Natural killer cell (primary cell): ENCODE measurements at regions not wholly inside any gene's neighbourhood (a gene's known extent, or its start where the extent isn't known, plus 50 kb on each side); places are given as distances from the start of the nearest gene placed in this dataset.

Experiments
- ATAC-seq, 3 donors: fragments of 150-1000 bp in 2 of 3; fragments of 200-7000 bp in 1 of 3; cut with Tn5 transposase; 1 replicate in 1 of 3; 2 replicates in 2 of 3; pipeline ENCODE4 v1.10.0; 2021; ENCODE audit warnings: mild to moderate bottlenecking in 2 of 3, moderate library complexity in 2 of 3
- DNase-seq, 2 donors: peaks; one replicate each; pipeline versions ENCODE4 v3.0.0 to v3.0.0-alpha.2; 2013 to 2021; ENCODE audit warnings: mixed read lengths in 1 of 2
- H3K27ac ChIP-seq: one replicate; pipeline ENCODE4 v1.5.1; 2013; ENCODE audit warnings: mild to moderate bottlenecking, low read length
- H3K27me3 ChIP-seq: one replicate; pipeline ENCODE4 v1.6.1; 2013; ENCODE audit warnings: low read length; ENCODE audit not compliant: control insufficient read depth, insufficient read depth
- H3K36me3 ChIP-seq: one replicate; pipeline ENCODE4 v1.6.1; 2013; ENCODE audit warnings: low read length; ENCODE audit not compliant: control insufficient read depth, insufficient read depth
- H3K4me1 ChIP-seq: one replicate; pipeline ENCODE4 v1.6.1; 2013; ENCODE audit warnings: low read length; ENCODE audit not compliant: control insufficient read depth, insufficient read depth
- H3K4me3 ChIP-seq: one replicate; pipeline ENCODE4 v1.5.1; 2013; ENCODE audit warnings: low read length
- H3K9me3 ChIP-seq: one replicate; pipeline ENCODE4 v1.6.1; 2013; ENCODE audit warnings: low read length; ENCODE audit not compliant: control insufficient read depth, insufficient read depth
- H3K27ac Mint-ChIP-seq, 2 donors: one replicate each; pipeline ENCODE4 v1.8.0; 2022; ENCODE audit warnings: mild to moderate bottlenecking in 2 of 2, mixed read lengths in 2 of 2, moderate library complexity in 1 of 2
- H3K27me3 Mint-ChIP-seq, 2 donors: one replicate each; pipeline ENCODE4 v1.8.0; 2022; ENCODE audit warnings: low read depth in 2 of 2, mixed read lengths in 2 of 2
- H3K36me3 Mint-ChIP-seq: one replicate; pipeline ENCODE4 v1.8.0; 2022; ENCODE audit warnings: mixed read lengths
- H3K4me1 Mint-ChIP-seq, 2 donors: one replicate each; pipeline ENCODE4 v1.8.0; 2022; ENCODE audit warnings: mixed read lengths in 2 of 2
- H3K4me3 Mint-ChIP-seq: one replicate; pipeline ENCODE4 v1.8.0; 2022; ENCODE audit warnings: mild to moderate bottlenecking, moderate library complexity, mixed read lengths
- H3K9me3 Mint-ChIP-seq, 2 donors: one replicate each; pipeline ENCODE4 v1.8.0; 2022; ENCODE audit warnings: mixed read lengths in 2 of 2
- CTCF ChIP-seq: fragments of 200-600 bp; IDR thresholded peaks from one replicate; pipeline ENCODE4 v1.8.0; 2022; ENCODE audit warnings: antibody characterized with exemption
- WGBS: methylation state at CpG from one replicate; pipeline ENCODE4 v1.1.7; 2013; ENCODE audit warnings: missing lambda C conversion rate; ENCODE audit not compliant: insufficient coverage; 5-methylcytosine and 5-hydroxymethylcytosine counted together
- intact Hi-C: fragments of 100-400 bp; cut with micrococcal nuclease; formaldehyde crosslinking; loops from one replicate; pipeline ENCODE4 v1.14.2; 2022

- WGBS, result 10% methylated on average over 7 of the region's 7 CpGs
- H3K27ac Mint-ChIP-seq, result peak overlapping the region in 1 of 2 donors; percentile 1
- Histone ChIP-seq H3K27me3 (peaks cover 2% of the 10 kb centered on the region), H3K36me3 (no peaks in the 10 kb centered on the region), H3K9me3 (no peaks in the 10 kb centered on the region), H3K4me3 (no peak overlapping the region), H3K4me1 (peaks cover 17% of the 10 kb centered on the region), H3K27ac (peak overlapping the region; percentile 17)
- DNase-seq (peak in 1 of 2 donors; percentile 12), ATAC-seq (peak in 2 of 3 donors; percentile 69 to 74)
- H3K4me3 Mint-ChIP-seq, result no peak overlapping the region
- no peaks in the 10 kb centered on the region for H3K9me3 Mint-ChIP-seq
- no peaks in the 10 kb centered on the region for H3K36me3 Mint-ChIP-seq
- H3K27me3 Mint-ChIP-seq, result peaks cover 17 to 35% of the 10 kb centered on the region in 2 donors
- peaks cover 29 to 30% of the 10 kb centered on the region in 2 donors for H3K4me1 Mint-ChIP-seq
- intact Hi-C loops, result no loop called here
- no peak for TF ChIP-seq CTCF
These were observed 368.6 kb upstream of the MCTP2 start for GRCh38 chr15:93862791-93863190.

DNA sequence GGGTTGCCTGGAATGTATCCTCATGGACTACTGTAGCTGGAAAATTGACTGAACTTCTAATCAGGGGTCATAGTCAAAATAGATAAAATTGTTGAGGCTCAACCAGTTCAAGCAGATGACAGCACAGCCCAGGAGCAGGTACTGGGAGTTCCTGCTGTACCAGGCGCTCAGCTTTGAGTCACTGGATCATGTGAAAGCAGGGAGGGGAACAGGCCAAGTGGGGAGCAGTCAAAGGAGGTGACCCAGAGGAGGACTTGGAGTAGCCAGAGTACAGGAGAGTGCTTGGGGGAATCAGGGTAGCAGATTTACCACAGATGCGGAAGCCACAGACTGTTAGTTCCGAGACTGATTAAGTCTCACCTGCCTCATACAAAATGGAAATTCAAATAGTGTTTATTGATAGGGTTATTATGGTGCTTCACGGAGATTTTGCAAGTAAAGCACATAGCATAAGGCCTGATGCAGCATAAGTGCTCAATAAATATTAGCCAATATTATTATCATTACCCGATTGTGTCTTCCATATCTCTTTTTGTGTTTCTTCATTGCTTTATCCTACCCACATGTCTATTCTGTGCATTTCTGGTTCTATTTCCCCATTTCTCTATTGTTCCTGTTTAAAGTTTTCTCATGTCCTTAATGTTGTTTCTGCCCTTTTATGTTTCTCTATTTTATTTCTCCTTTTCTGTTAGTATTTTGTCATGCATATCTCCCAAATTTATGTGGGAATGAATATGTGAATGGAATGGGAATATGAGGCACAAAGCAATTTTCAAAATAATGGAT is 369.2 kb upstream of the MCTP2 start:
- no peak for TF ChIP-seq CTCF
- H3K27me3 Mint-ChIP-seq, result peaks cover 16 to 31% of the 10 kb centered on the region in 2 donors
- Histone ChIP-seq H3K4me1 (peaks cover 17% of the 10 kb centered on the region), H3K36me3 (no peaks in the 10 kb centered on the region), H3K27ac (peak overlapping the region; percentile 17), H3K9me3 (no peaks in the 10 kb centered on the region), H3K27me3 (peaks cover 2% of the 10 kb centered on the region), H3K4me3 (no peak overlapping the region)
- ATAC-seq (peak in 2 of 3 donors; percentile 21 to 54), DNase-seq (no peak)
- H3K36me3 Mint-ChIP-seq, result no peaks in the 10 kb centered on the region
- H3K4me1 Mint-ChIP-seq, result peaks cover 29 to 30% of the 10 kb centered on the region in 2 donors
- no peaks in the 10 kb centered on the region for H3K9me3 Mint-ChIP-seq
- intact Hi-C loops, result no loop called here
- peak overlapping the region in 1 of 2 donors; percentile 1 for H3K27ac Mint-ChIP-seq
- no peak overlapping the region for H3K4me3 Mint-ChIP-seq
- 68% methylated on average over 5 of the region's 5 CpGs for WGBS

- Histone ChIP-seq H3K36me3 (no peaks in the 10 kb centered on the region), H3K9me3 (no peaks in the 10 kb centered on the region), H3K4me1 (peaks cover 17% of the 10 kb centered on the region), H3K4me3 (no peak overlapping the region), H3K27me3 (peaks cover 2% of the 10 kb centered on the region), H3K27ac (no peak overlapping the region)
- intact Hi-C loops, result no loop called here
- Mint-ChIP-seq H3K27me3 (peaks cover 17 to 27% of the 10 kb centered on the region in 2 donors), H3K9me3 (no peaks in the 10 kb centered on the region), H3K4me1 (peaks cover 29 to 30% of the 10 kb centered on the region in 2 donors), H3K36me3 (no peaks in the 10 kb centered on the region), H3K27ac (peak overlapping the region in 1 of 2 donors; percentile 11), H3K4me3 (peak overlapping the region; percentile 56)
- TF ChIP-seq CTCF, result no peak
- WGBS, result 71% methylated on average over 7 of the region's 10 CpGs
- peak in 2 of 3 donors; percentile 35 to 68 for ATAC-seq
- DNase-seq, result peak in 1 of 2 donors; percentile 4
These were observed 369.9 kb upstream of the MCTP2 start for GRCh38 chr15:93861413-93861812.
